GM19351 (cell line): ENCODE measurements at regions not wholly inside any gene's neighbourhood (a gene's known extent, or its start where the extent isn't known, plus 50 kb on each side); places are given as distances from the start of the nearest gene placed in this dataset.

Source experiments
- ATAC-seq: cut with Tn5 transposase; IDR thresholded peaks from one replicate; pipeline ENCODE4 v1.9.1; 2021; ENCODE audit warnings: mild to moderate bottlenecking, moderate library complexity; ENCODE audit not compliant: unreplicated experiment

DNA sequence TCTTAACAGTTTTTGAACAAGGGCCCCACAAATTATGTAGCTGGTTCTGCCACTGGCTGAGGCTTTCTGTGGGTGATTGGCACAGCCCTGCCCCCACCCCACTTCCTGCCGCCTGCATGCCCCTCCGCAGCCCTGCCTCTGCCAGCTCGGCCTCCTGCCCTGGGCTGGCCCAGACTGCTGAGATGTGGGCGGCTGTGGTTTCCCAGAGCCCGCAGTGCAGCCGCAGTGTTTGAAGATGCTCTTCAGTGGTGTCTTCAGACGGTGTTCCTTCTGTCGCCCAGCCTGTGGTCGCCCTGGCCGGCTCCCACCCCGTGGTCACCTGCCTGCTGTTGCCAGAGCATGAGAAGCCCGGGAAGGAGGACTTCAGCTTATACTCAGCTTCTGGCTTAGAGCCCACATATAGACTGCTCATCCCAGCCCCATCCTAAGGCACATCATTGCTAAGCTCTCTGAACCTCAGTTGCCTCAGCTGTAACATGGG lies 154.3 kb downstream of the VEGFA start:
- no peak for ATAC-seq

DNA sequence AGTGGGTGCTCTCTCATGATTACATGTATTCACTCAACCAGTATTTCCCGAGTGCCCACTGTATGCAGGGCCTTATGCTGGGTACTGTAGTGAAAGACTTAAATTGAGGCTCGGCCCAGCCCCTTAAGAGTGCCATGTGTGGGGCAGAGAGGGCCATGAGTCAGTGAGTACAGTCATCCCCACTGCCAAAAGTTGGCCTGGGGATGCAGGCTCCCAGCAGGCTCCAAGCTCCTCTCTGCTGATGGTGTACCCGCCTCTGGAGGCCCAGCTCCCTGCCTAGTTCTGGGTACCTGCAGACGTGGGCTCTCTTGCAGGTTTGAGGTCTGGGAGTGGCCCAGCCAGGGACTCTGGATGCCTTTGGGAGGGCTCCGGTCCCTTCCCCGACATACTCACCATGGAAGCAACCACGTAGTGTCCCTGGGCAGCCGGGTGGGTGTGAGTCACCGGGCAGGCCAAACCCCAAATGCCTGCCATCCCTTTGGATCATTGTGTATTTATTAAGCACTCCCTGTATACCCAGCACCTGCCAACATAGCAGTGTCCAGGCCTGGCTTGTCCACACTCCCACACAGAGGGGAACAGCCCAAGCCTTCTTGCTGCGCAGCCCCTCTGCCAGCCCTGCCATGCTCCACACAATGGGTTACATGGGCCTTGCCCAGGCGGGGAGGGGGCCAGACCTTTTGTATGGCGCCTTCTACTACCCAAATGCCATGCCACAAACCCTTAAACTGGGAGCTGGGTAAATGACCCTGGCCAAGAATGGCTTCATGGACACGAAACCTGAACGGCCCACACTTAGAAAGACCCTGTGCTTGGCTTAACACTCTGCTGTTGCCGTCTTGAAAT lies 153.6 kb downstream of the VEGFA start:
- ATAC-seq, result no peak

GRCh38 chr6:43922426-43923375 lies 152.7 kb downstream of the VEGFA start:
- ATAC-seq, result no peak

- ATAC-seq, result no peak
These were observed 151.8 kb downstream of the VEGFA start for GRCh38 chr6:43921548-43922425.

DNA sequence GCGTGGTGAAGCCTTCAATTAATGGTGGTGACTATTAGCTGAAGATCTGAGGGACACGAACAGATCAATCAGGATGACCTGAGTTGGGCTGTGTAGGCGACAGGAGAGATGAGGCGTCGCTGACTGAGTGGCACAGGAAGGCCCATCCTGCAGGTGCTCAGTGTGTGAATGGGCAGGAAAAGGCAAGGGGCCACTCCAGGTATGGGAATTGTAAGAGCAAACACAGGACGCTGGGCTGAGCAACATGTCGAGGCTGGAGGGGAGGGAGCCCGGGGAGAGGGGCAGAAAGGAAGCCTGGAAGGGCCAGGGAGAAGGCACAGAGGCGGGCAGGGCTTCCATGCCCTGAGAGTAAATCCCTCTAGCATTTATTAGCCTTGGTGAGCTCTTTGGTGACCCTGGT lies 151.0 kb downstream of the VEGFA start:
- no peak for ATAC-seq

- no peak for ATAC-seq
These were observed 149.8 kb downstream of the VEGFA start for GRCh38 chr6:43919774-43920173.

DNA sequence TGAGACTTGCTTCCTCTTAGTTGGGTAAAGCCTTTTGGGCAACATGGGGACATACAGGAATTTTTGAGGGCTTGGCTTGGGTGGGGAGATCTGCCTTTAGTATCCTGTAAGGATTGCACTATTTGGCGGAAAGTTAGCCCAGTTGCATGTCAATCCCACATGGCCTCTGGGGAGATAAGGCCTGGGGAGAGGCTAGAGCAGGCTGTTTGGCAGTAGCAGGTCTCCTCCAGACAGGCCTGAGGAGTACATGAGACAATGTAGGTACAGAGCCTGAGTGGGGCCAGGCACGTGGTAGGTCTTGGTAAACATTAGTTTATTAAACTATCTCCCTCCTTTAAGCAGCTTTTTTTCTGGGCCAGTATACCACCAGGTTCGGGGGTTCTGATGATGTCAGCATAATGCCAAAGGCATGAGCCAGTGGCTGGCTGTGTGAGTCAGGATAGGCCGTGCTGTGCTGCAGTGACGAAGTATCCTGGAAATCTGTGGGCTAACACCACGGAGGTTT lies 147.9 kb downstream of the VEGFA start:
- ATAC-seq, result no peak

DNA sequence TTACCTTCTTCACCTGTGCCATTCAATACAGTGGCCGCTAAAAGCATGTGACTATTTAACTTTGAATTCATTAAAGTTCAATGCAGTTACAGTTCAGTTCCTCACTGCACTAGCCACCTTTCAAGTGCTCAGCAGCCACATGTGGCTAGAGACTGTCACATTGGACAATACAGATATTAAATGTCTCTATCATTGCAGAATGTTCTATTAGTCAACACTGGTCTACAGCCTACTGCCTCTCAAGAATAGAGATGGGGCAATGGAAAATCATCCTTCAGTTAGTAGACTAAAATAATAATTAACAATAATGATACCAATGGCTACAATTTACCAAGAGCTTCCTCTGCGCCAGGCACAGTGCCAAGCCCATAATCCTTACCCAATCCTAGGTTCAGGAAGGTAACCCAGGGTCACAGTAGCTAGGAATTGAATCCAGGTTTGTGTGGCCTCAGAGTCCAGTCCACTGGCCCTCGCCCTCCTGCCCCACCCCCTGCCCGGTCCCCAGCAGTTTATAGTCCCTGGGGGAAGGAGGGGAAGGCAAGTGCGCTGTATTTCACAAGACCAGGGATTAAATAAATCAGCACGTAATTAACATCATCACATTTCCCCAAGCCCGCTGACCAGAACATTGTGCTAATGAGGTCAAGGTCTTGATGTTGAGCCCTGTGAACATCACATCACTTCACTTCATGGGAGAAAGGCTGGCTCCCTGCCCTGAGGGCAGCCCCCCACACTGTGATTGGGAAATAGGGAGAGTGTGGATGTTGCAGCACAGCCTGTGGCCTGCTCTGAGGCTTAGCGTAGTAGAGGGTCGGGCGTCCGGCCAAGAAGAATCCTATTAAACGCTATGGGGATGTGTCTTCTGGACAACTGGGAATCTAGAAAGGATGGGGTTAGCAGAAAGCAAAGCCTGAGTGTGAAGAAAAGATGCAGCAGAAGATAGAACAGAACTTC lies 147.2 kb downstream of the VEGFA start:
- ATAC-seq, result no peak

DNA sequence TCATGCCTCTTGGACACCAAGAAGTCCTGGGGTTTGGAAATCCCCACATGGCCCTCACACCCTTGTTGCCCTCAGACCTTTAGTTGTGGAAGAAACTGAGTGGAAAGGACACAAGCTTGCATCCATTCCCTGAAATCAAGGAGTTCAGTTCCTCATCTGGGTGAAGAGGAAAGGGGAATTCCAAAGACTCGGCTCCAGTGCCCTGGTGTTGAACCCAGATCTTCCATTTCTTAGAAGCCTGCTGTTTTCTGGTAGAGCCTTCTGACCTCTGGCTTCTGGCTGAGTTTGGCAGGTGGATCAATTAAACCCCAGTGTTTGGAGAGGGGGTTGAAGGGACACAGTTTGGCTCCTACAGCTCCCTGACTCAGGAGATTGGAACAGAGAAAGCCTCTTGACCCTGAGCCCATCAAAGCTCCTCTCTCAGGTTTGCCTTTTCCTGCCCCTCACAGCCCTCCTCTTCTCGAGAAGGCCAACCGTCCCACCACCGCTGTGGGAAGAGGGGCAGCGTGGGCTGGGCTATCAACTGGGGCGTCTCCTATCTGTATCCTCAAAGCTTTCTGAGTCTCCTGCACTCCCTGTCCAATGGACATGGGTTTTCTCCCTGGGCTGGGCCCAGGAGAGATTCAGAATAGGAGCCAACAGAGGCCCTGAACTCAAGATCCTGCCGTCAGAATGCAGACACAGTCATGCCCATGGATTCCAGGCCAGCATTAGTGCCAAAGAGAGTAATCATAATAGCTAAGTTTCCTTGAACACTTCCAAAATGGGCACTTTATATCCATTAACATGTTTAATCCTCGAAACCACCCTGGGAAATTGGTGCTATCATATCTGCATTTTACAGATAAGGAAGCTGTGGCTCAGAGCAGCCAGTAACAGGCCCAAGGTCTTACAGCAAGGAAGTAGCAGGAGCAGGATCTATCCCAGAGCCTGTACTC lies 146.2 kb downstream of the VEGFA start:
- ATAC-seq, result no peak

- no peak for ATAC-seq
These were observed 145.3 kb downstream of the VEGFA start for GRCh38 chr6:43915208-43915869.

GRCh38 chr6:43914272-43915147 lies 144.5 kb downstream of the VEGFA start:
- ATAC-seq, result no peak

DNA sequence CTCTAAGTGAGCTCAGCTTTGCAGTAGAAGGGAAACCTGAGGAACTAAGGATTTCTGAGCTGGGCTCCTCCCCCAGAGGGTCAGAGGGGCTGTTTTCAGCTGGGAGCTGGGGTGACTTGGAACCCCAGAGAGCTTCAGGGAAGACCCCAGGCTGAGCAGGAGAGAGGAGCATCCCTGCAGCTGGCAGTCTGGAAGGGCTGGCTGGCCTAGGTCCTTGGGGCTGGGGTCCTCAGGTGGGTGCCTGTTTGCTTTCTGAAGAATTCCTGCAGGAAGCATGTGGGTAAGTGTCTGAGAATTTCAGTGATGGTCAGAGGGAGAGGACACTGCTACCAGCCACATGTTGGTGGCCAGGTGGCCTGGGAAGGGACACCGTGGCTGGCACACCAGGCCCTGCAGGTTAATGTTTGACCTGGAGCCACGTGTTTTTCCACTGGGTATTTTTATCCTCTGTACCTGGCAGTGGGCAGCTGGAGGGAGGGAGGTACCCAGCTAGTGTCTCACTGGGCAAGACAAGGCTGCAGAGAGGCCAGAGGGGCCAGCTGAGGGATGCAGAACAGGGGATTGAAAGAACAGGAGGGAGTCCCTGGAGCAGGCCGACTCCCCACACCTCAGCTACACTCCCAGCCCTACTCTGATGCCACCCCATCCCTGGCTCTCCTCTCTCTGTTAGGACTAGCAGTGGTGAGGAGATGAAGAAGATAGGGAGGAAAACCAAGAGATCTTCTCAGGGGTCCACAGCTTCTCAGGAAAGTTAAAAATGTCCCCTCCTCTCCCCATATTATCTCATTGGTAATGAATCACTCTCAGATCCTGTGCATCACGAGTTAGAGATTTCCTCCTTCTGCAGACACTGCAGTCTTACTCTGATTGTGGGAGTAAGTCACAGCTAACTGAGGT lies 143.6 kb downstream of the VEGFA start:
- ATAC-seq, result no peak

- no peak for ATAC-seq
These were observed 142.8 kb downstream of the VEGFA start for GRCh38 chr6:43912598-43913371.

DNA sequence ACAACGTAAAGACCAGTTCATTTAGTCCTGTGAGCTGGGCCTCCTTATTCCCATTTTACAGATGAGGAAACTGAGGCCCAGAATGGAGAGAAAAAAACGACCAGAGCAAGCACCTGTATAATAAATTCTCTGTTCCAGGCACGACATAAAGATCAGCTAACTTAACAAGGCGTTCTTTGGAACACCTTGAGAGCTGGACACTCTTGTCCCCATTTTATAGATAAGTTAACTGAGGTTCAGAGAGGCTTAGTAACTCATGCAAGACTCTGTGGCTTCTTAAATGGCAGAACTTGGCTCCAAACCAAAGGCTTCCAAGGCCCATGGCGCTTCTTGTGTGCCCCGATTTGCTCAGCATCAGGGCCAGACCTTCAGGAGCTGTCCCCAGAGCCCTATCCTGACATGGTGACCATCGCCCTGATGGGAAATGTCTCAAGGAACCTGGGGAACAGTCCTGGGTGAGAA lies 142.1 kb downstream of the VEGFA start:
- no peak for ATAC-seq
